ENCODE measurements at regions not wholly inside any gene's neighbourhood (a gene's known extent, or its start where the extent isn't known, plus 50 kb on each side); places are given as distances from the start of the nearest gene placed in this dataset.
"Not testable (repeated sequence)": the region's sequence is repeated elsewhere in the genome, so short reads cannot be mapped to it uniquely, and the experiment has no call there.

- DNase-seq (ENCODE audit: low spot score): no peak
- TF ChIP-seq CTCF (IDR thresholded peaks at IDR 0.05; ENCODE audit: extremely low read depth, missing control alignments): no peak
These were observed 556.9 kb upstream of the CDH5 start for GRCh38 chr16:65809627-65810026.

GRCh38 chr16:65808790-65809189 is 557.7 kb upstream of the CDH5 start:
- DNase-seq (ENCODE audit: low spot score): no peak
- no peak for TF ChIP-seq CTCF (IDR thresholded peaks at IDR 0.05; ENCODE audit: extremely low read depth, missing control alignments)

- no peak for TF ChIP-seq CTCF (IDR thresholded peaks at IDR 0.05; ENCODE audit: extremely low read depth, missing control alignments)
These were observed 558.6 kb upstream of the CDH5 start for GRCh38 chr16:65807858-65808257.

GRCh38 chr16:65805704-65806103 is 560.8 kb upstream of the CDH5 start:
- DNase-seq (ENCODE audit: low spot score): not testable (repeated sequence)

More at GRCh38 chr16:65807858-65808257, 558.6 kb upstream of the CDH5 start:
- no peak for DNase-seq (ENCODE audit: low spot score)

GRCh38 chr16:65796481-65796880 is 570.0 kb upstream of the CDH5 start:
- DNase-seq (ENCODE audit: low spot score): no peak

GRCh38 chr16:65794973-65795372 is 571.5 kb upstream of the CDH5 start:
- TF ChIP-seq CTCF (IDR thresholded peaks at IDR 0.05; ENCODE audit: extremely low read depth, missing control alignments): no peak
- DNase-seq (ENCODE audit: low spot score): no peak

More at GRCh38 chr16:65796481-65796880, 570.0 kb upstream of the CDH5 start:
- TF ChIP-seq CTCF (IDR thresholded peaks at IDR 0.05; ENCODE audit: extremely low read depth, missing control alignments): no peak

GRCh38 chr16:65793781-65794180 is 572.7 kb upstream of the CDH5 start:
- no peak for TF ChIP-seq CTCF (IDR thresholded peaks at IDR 0.05; ENCODE audit: extremely low read depth, missing control alignments)
- no peak for DNase-seq (ENCODE audit: low spot score)

- no peak for DNase-seq (ENCODE audit: low spot score)
- TF ChIP-seq CTCF (IDR thresholded peaks at IDR 0.05; ENCODE audit: extremely low read depth, missing control alignments): no peak
These were observed 575.7 kb upstream of the CDH5 start for GRCh38 chr16:65790768-65791167.
